CD4-positive, alpha-beta T cell treated with Interleukin-17A for 4 hours (primary cell): ENCODE measurements at regions not wholly inside any gene's neighbourhood (a gene's known extent, or its start where the extent isn't known, plus 50 kb on each side); places are given as distances from the start of the nearest gene placed in this dataset.
"Not testable (repeated sequence)": the region's sequence is repeated elsewhere in the genome, so short reads cannot be mapped to it uniquely, and the experiment has no call there.

Experiments used
- DNase-seq: peaks from one replicate; pipeline ENCODE4 v3.0.0-alpha.2; 2020; ENCODE audit warnings: mixed read lengths

DNA sequence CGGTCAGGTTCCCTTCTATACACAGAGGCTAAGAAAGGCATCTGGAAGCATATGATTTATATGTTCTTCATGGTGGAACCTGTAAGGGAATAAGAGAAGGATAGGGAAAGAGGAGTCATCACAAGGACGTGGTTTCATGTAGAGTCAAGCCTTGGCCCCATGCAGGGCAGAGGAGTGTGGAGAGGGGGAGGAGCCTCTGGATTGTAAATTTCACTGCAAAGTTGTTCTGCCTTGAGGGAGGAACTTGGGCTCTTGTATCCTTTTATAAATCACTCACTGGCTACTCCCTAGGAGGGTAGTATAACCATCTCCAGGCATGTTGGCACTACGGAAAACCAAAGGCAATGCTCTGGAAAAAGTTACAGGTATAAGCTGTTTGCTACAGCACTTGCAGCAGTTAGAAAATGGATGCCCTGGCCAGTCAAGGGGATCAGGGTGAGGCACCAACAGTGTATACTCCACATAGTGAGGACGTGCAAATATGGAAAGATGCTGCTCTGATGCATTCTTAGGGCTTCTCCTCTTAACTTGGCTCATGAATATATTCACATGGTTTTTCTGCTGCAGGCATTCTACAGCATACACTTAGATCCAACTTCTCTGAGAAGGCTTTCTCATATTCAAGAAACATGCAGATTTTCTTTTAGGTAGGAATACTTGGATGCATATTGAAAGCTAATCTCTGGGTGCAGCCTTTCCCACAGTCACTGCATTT lies 60.3 kb upstream of the ZNF81 start:
- DNase-seq, result no peak

DNA sequence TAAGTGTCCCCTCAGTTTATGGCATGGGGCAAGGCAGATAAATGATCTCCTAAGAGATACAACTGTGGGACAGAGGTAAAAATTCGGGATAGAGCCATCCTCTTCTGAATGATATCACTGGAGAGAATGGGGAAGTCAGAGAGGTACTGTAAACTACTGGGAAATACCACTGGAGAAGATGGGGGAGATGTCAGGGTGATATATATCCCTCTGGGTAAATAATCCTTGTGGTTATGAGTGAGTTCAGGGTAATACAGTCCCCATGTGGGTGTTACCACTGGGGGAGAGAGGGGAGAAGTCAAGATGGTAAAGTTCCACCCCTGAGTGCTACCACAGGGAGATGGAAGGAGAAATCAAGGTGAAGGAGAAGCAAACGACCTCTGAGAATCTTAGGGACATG lies 63.9 kb upstream of the ZNF81 start:
- DNase-seq, result no peak

DNA sequence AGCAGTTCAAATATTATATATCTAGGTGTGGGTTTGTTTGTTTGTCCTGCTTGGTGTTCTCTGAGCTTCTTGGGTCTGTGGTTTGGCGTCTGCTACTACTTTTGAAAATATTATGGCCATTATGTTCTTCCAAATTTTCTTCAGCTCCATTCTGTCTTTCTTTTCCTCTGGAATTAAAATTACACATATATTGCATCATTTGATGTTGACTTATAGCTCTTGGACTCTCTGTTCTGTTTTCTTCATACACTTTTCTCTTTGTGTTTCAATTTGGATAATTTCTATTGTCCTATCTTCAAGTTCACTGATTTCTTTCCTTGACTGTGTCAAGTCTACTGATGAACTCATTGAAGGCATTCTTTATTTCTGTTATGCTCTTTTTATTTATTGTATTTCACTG lies 65.2 kb upstream of the ZNF81 start:
- no peak for DNase-seq

DNA sequence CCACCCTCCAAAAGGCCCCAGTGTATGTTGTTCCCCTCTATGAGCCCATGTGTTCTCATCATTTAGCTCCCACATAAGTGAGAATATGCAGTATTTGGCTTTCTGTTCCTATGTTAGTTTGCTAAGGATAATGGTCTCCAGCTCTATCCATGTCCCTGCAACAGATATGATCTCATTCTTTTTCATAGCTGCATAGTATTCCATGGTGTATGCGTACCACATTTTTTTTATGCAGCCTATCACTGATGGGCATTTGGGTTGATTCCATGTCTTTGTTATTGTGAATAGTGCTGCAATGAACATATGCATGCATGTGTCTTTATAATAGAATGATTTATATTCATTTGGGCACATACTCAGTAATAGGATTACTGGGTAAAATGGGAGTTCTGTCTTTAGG lies 73.9 kb upstream of the ZNF81 start:
- DNase-seq, result not testable (repeated sequence)

DNA sequence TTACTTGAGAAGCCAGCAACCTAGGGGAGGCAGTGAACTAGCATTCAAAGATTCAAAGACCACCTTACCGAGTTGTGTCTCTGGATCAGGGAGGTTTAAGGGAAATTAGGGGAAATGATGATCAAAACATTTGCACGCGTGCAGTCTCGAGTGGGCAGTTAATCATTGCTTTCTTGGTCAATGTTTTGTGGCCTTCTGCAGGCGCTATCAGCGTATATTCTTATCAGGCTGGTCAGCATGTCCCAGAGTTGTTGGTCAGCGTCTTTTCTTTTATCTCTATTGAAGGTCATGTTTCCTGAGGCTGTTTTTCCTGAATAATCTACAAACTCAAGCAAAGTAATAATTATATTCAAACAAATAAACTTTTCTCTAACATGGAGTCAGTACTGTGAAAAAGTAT lies 84.0 kb upstream of the ZNF81 start:
- DNase-seq, result no peak

DNA sequence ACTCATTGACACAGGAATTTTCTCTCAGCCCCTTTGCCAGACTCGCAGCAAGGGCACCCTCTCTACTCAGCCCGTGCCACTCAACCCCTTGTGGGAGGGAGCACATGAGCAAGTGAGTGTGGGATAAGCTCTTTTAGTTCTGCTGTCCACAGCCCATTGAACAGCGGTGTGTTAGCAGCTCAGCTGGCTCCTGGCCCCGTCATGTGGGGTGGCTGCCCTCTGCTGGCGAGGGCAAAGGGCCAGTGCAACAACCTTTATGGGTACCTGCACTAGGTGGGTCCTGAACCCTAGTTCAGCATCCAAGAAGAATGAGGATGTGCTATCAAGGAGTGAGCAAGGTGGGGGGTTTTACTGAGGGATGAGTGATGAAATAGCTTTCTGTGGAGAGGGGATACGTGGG lies 85.0 kb upstream of the ZNF81 start:
- peak; percentile 34 for DNase-seq

DNA sequence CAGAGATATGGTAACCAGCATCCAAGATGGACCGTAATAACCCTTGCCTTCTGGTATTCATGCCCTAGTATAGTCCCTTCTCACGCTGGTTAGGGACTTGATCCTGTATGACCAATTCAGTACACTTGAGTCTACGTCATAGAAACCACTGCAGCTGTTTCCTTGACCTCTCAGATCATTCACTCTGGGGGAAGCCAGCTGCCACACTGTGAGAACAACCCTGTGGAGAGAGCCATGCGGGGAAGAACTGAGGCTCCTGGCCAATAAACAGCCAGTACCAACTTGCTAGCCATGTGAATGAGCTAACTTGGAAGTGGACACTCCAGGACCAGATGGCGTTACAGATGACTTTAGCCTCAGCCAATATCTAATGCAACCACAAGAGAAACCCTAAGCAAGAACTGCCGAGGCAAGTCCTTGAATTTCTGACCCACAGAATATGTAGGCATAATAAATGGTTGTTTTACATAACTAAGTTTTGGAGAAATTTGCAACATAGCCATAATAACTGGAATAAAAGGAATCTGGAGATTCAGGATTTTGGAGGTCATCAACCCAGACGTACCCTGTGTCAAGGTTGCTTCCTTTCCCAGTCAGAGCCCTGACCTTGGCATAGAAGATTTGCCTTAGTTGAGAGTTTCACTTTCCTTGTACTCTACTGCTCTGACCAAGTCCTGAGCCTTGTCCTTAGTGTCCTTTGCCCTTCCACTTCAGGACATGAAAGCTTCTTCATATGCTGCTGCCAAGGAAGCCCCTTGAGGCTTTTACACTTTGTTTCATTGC lies 87.3 kb upstream of the ZNF81 start:
- DNase-seq, result no peak

DNA sequence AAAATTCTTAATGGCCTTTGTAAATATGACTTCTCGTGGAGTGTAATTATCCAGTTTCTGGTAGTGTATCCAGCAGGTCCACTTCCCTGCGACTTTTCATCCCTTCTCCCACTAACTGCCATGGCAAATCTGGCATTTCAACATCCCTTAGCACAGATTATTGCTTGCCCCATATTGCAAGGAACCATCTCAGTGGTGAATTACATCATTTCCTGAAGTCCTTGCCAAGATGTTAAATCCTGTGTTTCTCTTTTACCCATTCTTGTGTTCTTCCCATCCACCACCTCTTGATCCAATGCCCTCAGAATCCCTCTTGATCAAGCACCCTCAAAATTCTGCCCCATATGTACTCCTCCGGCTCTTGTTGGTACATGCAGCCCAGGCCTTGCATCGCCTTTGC lies 88.1 kb upstream of the ZNF81 start:
- DNase-seq, result no peak

DNA sequence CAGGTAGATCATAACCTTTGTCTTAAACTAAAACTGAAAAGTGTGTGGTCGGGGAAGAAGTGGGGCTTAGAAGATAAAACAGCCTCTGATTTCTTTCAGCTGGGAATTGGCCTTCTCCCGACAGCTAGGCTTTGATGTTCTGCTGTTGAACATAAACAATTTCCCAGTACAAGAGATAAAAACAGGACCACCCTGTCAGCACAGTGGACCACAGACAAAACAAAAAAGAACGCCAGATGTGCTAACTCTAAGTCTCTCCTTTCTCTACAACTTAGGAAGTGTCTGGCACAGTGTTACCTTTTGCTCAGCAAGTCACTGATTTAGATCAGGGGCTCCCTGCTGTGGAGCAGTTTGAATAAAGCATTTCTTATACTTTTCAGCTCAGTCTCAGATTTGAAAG lies 87.5 kb upstream of the UXT start:
- DNase-seq, result no peak

DNA sequence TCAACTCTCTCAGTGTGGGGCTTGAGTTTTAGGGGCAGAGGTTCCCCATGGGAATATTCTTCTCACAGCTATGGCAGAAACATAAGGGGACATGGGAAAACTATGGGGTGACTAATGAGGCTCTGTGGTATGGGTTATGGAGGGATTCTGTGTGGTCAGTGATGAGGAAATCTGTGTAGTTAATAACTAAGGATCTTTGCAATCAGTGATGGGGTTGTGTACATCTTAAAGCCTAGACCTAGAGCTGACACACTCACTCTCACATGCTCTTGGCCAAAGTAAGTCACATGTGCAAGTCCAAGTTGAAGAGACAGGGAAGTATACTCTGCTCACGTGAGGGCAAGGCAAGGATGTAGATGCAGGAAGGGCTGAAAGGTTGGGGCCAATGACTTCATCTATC lies 86.4 kb upstream of the UXT start:
- DNase-seq, result no peak

DNA sequence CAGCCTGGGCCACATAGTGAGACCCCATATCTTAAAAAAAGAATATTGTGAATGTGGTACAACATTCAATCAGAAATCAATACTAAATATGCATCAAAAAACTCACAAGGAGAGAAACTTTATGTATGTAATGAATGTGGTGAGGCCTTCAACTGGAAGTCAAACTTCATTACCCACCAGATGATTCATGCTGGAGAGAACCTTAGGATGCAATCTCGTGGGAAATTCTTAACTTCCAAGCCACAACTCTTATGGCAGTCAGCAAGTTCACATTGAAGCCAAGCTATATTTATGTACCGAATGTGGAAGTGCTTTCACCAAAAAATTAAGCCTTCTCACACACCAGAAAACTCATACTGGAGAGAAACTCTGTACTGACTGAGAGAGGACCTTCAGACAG lies 84.5 kb upstream of the UXT start:
- DNase-seq, result no peak

DNA sequence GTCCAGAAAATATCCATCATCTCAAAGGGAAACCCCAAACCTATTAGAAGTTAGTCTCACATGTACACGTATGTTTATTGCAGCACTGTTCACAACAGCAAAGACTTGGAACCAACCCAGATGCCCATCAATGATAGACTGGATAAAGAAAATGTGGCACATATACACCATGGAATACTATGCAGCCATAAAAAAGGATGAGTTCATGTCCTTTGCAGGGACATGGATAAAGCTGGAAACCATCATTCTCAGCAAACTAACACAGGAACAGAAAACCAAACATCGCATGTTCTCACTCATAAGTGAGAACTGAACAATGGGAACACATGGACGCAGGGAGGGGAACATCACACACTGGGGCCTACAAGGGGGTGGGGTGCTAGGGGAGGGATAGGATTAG lies 79.9 kb upstream of the UXT start:
- DNase-seq, result not testable (repeated sequence)

DNA sequence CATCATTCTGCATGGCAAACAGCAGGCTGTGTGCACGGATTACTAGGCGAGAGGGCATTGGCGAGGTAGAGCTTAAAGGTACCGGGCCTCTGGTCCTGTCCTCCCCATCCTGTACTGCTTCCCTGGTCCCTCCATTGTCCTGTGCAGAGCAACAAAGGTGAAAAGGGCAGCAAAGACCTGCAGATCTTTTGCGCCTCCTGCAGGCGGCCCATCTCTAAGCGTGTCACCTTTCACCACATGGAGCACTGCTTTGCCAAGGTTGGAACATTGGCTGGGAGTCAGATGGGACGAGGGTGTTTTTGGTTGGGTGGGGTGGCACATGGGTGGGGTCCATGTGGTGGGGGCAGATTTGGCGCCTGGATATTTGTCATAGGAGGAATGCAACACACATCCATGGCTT lies 64.7 kb upstream of the UXT start:
- peak; percentile 18 for DNase-seq

DNA sequence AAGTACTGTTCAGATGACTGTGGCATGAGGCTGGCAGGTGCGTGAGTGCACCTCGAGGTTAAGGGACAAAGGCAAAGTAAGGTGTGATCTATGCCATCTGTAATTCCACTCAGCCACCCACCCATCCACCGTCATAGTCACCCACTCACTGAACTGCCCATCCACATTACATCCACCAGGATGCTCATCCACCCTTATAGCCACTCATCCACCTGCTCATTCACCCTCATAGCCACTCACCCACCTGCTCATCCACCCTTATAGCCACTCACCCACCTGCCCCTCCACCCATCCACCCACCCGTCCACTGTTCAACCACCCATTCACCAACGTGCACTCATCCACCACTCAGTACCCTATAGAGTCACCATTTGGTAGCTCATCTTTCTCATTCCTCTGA lies 64.1 kb upstream of the UXT start:
- DNase-seq, result no peak

DNA sequence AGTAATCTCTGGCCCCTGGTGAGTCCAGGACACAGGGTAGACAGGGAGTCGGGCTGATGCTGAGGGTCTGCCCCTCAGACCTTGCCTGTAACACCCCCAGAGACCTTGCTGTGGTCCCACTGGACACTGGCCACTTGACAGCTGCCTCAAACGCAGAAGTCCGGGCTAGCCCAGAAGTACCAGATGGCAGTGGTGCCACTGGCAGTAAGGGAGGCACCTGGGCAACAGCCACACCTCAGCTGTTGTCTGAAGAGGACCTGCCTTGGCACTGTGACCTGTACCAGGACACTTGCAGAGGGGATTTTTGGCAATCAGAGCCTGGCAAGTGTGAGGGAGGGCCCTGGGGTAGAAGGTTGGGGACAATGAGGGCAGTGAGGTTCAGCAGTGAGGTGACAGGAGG lies 63.3 kb upstream of the UXT start:
- no peak for DNase-seq

DNA sequence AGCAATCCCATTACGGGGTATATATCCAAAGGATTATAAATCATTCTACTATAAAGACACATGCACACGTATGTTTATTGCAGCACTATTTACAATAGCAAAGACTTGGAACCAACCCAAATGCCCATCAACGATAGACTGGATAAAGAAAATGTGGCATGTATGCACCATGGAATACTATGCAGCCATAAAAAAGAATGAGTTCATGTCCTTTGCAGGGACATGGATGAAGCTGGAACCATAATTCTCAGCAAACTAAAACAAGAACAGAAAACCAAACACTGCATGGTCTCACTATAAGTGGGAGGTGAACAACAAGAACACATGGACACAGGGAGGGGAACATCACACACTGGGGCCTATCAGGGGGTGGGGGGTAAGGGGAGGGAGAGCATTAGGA lies 56.1 kb upstream of the UXT start:
- DNase-seq, result not testable (repeated sequence)

DNA sequence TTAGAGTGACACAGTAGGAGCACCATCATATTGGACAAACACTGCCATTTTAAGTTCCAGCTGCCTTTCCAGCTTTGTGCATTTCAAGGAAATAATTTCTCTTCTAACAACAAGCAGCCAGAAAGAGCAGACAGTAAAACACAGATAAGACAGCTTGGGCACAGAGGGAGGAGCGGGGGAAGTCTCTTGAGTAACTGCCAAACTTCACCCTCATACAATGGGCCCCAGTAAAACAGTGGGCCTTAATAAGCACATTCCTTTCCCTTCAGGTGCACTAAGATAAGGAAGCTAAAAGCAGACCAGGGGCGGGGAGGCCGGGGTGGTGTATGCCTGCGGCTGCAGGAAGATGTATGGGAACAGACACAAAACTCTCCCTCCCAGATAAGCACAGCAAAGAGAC lies 53.7 kb upstream of the UXT start:
- DNase-seq, result not testable (repeated sequence)

DNA sequence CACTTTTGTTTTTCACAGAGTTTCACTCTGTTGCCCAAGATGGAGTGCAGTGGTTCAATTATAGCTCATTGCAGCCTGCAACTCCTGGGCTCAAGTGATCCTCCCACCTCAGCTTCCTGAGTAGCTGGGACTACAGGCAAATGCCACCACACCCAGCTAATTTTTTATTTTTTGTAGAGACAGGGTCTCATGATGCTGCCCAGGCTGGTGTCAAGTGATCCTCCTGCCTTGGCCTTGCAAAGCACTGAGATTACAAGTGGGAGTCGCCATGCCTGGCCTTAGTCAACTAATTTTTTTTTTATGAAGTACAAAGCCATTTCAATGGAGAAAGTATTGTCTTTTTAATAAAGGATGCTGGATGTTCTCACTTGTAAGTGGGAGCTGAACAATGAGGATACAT lies 51.3 kb upstream of the UXT start:
- DNase-seq, result no peak
